ENCODE measurements at regions not wholly inside any gene's neighbourhood (a gene's known extent, or its start where the extent isn't known, plus 50 kb on each side); places are given as distances from the start of the nearest gene placed in this dataset.

GRCh38 chr3:177427540-177427939, 230.3 kb upstream of the TBL1XR1 start:
- DNase-seq (ENCODE audit: low read depth in 2 of 2) = no peak

GRCh38 chr3:177429079-177429478, 231.8 kb upstream of the TBL1XR1 start:
- DNase-seq (ENCODE audit: low read depth in 2 of 2) = no peak

GRCh38 chr3:177429771-177430170, 232.5 kb upstream of the TBL1XR1 start:
- no peak for DNase-seq (ENCODE audit: low read depth in 2 of 2)

- no peak for DNase-seq (ENCODE audit: low read depth in 2 of 2)
These were observed 233.4 kb upstream of the TBL1XR1 start for GRCh38 chr3:177430653-177431052.

- DNase-seq (ENCODE audit: low read depth in 2 of 2) = peak in 1 of 2 donors; percentile 42
These were observed 234.4 kb upstream of the TBL1XR1 start for GRCh38 chr3:177431525-177432176.

GRCh38 chr3:177435301-177435700, 238.0 kb upstream of the TBL1XR1 start:
- DNase-seq (ENCODE audit: low read depth in 2 of 2) = no peak

- no peak for DNase-seq (ENCODE audit: low read depth in 2 of 2)
These were observed 240.4 kb upstream of the TBL1XR1 start for GRCh38 chr3:177437513-177438337.

- DNase-seq (ENCODE audit: low read depth in 2 of 2) = no peak
These were observed 241.4 kb upstream of the TBL1XR1 start for GRCh38 chr3:177438596-177439220.

GRCh38 chr3:177439694-177440269, 242.5 kb upstream of the TBL1XR1 start:
- no peak for DNase-seq (ENCODE audit: low read depth in 2 of 2)

GRCh38 chr3:177440456-177441104, 243.3 kb upstream of the TBL1XR1 start:
- no peak for DNase-seq (ENCODE audit: low read depth in 2 of 2)

- no peak for DNase-seq (ENCODE audit: low read depth in 2 of 2)
These were observed 244.1 kb upstream of the TBL1XR1 start for GRCh38 chr3:177441276-177441812.

GRCh38 chr3:177441813-177442646, 244.7 kb upstream of the TBL1XR1 start:
- no peak for DNase-seq (ENCODE audit: low read depth in 2 of 2)

GRCh38 chr3:177443469-177443868, 246.2 kb upstream of the TBL1XR1 start:
- no peak for DNase-seq (ENCODE audit: low read depth in 2 of 2)

GRCh38 chr3:177444696-177445095, 247.4 kb upstream of the TBL1XR1 start:
- no peak for DNase-seq (ENCODE audit: low read depth in 2 of 2)

GRCh38 chr3:177445549-177445948, 248.3 kb upstream of the TBL1XR1 start:
- no peak for DNase-seq (ENCODE audit: low read depth in 2 of 2)

- DNase-seq (ENCODE audit: low read depth in 2 of 2) = peak in 1 of 2 donors; percentile 37
These were observed 248.9 kb upstream of the TBL1XR1 start for GRCh38 chr3:177446165-177446601.

- no peak for DNase-seq (ENCODE audit: low read depth in 2 of 2)
These were observed 250.7 kb upstream of the TBL1XR1 start for GRCh38 chr3:177447938-177448337.

GRCh38 chr3:177448987-177449359, 251.7 kb upstream of the TBL1XR1 start:
- DNase-seq (ENCODE audit: low read depth in 2 of 2) = no peak

- no peak for DNase-seq (ENCODE audit: low read depth in 2 of 2)
These were observed 252.2 kb upstream of the TBL1XR1 start for GRCh38 chr3:177449360-177450006.

- DNase-seq (ENCODE audit: low read depth in 2 of 2) = peak; percentile 89
These were observed 254.0 kb upstream of the TBL1XR1 start for GRCh38 chr3:177451301-177451750.

Data from lung microvascular endothelial cell (primary cell).